ENCODE measurements at regions not wholly inside any gene's neighbourhood (a gene's known extent, or its start where the extent isn't known, plus 50 kb on each side); places are given as distances from the start of the nearest gene placed in this dataset.

DNA sequence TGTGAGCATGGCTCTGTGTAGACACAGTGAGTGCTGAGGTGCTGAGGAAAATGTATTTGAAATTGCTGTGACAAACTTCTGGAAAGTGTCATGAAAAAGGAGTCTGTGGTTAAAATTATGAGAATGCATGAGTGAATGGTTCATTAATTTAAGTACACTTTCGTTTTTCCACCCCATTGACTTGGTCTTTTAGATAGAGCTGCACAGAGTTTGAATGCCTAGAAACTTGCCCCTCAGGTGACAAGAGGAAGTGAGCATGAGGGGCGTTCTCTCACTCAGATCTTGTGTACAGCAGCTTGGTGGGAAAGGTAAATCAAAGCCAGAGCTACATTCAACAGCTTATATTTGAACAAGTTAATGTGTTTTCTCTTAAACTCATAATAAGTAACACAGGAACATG, 296.8 kb downstream of the WDR72 start:
- Mint-ChIP-seq H3K27me3 (ENCODE audit: insufficient read depth) (no peaks in the 10 kb centered on the region; the same call in none of the 2 replicates), H3K36me3 (ENCODE audit: low read depth) (no peaks in the 10 kb centered on the region), H3K4me3 (no peak overlapping the region), H3K27ac (no peak overlapping the region), H3K4me1 (ENCODE audit: low read depth) (no peaks in the 10 kb centered on the region), H3K9me3 (peaks cover 47% of the 10 kb centered on the region)
- TF ChIP-seq, protein P1, sequence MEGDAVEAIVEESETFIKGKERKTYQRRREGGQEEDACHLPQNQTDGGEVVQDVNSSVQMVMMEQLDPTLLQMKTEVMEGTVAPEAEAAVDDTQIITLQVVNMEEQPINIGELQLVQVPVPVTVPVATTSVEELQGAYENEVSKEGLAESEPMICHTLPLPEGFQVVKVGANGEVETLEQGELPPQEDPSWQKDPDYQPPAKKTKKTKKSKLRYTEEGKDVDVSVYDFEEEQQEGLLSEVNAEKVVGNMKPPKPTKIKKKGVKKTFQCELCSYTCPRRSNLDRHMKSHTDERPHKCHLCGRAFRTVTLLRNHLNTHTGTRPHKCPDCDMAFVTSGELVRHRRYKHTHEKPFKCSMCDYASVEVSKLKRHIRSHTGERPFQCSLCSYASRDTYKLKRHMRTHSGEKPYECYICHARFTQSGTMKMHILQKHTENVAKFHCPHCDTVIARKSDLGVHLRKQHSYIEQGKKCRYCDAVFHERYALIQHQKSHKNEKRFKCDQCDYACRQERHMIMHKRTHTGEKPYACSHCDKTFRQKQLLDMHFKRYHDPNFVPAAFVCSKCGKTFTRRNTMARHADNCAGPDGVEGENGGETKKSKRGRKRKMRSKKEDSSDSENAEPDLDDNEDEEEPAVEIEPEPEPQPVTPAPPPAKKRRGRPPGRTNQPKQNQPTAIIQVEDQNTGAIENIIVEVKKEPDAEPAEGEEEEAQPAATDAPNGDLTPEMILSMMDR (IDR thresholded peaks at IDR 0.05), result no peak
- no peak for DNase-seq

DNA sequence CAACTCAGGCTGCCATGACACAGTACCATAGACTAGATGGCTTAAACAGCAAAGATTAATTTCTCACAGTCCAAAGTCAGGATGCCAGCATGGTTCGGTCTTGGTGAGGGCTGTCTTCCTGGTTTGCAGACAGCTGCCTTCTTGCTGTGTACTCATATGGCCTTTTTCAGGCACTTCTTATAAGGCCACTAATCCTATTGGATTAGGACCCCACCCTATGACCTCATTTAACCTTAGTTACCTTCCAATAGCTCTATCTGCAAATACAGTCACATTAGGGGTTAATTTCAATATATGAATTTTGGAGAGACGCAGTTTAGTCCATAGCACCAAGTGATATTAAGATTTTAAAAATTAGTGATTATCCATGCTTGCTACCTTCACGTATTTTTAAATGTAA, 297.8 kb downstream of the WDR72 start:
- H3K4me1 Mint-ChIP-seq (ENCODE audit: low read depth), result no peaks in the 10 kb centered on the region
- DNase-seq, result no peak
- H3K27me3 Mint-ChIP-seq (ENCODE audit: insufficient read depth), result no peaks in the 10 kb centered on the region; the same call in none of the 2 replicates
- H3K36me3 Mint-ChIP-seq (ENCODE audit: low read depth), result no peaks in the 10 kb centered on the region
- H3K9me3 Mint-ChIP-seq, result peaks cover 56% of the 10 kb centered on the region
- TF ChIP-seq, protein P1 (IDR thresholded peaks at IDR 0.05), result no peak
- H3K4me3 Mint-ChIP-seq, result no peak overlapping the region
- H3K27ac Mint-ChIP-seq, result no peak overlapping the region

DNA sequence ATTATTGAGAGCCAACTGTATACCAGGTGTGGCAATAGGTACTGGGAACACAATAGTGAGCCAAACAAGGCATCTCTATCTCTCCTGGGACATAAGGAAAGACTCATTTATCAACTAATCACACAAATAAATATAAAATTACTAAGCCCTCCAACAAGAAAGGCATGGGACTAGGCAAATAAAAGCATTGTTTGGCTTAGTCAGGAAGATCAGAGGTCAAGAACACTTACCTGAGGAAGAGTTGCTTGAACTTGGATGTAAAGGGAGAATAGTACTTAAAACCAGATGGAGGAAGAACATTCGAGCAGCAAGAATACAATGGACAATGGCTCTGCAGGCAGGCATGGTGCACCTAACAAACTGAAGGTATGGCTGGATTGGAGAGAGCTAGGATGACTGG, 300.7 kb downstream of the WDR72 start:
- DNase-seq, result no peak
- TF ChIP-seq, protein P1 (IDR thresholded peaks at IDR 0.05), result no peak
- H3K9me3 Mint-ChIP-seq, result peaks cover 59% of the 10 kb centered on the region

DNA sequence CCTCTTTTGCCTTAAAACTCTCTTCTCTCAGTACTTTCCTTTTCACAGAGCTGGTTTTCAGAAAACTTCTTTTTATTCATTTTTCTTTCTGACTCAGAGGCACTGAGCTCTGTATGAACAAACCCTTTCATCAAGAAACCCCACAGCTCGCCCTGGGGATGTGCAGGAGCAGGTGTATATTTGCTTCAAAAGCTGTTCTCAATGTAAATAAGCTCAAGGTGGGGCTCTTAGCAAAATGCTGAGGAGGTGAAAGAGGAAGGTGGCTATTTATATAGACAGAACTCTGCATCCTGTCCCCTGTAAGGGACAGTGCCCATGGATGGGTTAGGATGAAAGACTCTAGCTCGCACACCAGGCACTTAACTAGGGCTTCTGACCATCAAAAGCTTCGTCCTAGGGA, 302.0 kb downstream of the WDR72 start:
- Mint-ChIP-seq H3K27me3 (ENCODE audit: insufficient read depth) (no peaks in the 10 kb centered on the region; the same call in 1 of the 2 replicates), H3K36me3 (ENCODE audit: low read depth) (no peaks in the 10 kb centered on the region), H3K4me3 (no peak overlapping the region), H3K4me1 (ENCODE audit: low read depth) (no peaks in the 10 kb centered on the region), H3K9me3 (peaks cover 54% of the 10 kb centered on the region), H3K27ac (no peak overlapping the region)
- DNase-seq, result no peak
- TF ChIP-seq, protein P1 (IDR thresholded peaks at IDR 0.05), result no peak

More for the DNA sequence above, 300.7 kb downstream of the WDR72 start:
- no peak overlapping the region for H3K4me3 Mint-ChIP-seq
- no peaks in the 10 kb centered on the region; the same call in none of the 2 replicates for H3K27me3 Mint-ChIP-seq (ENCODE audit: insufficient read depth)
- no peaks in the 10 kb centered on the region for H3K4me1 Mint-ChIP-seq (ENCODE audit: low read depth)
- no peak overlapping the region for H3K27ac Mint-ChIP-seq
- no peaks in the 10 kb centered on the region for H3K36me3 Mint-ChIP-seq (ENCODE audit: low read depth)

DNA sequence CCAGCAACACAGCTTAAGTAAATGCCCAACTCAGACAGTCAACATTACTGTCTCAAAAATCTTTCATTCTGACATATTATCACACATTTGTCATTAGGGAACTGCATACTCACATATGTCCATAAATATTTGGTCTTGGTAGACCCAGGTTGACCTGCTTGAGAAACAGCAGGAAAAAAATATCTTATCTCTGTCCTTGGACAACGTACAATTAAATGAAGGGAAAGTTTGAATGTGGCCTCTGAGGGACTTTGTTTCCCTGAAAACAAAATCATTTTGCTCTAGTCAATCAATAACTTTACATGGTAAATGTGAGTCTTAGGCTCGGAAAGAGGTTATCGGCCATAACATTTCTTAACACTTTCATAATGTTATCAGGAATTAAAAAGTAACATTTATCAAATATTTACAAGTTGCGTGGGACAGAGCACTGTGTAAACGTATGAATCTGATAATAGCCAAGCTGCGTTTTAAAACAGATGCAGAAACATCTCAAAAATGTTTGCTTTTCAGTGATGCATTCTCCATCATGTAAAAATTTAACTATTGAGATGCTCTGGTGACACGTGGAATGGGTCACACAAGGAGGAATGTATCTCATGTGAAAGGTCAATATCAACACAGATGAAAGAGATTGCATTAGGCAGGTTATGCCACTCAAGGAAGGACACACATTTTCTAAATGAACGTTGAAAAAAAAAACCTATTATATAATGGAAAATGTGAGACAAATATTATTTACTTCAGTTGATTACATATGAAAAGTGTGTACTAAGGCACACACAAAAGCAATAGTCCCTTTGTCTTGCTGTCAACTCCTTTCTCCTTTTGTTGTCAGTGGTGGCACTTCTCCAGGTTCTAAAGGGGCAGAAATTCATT, 304.4 kb downstream of the WDR72 start:
- Mint-ChIP-seq H3K27ac (no peak overlapping the region), H3K36me3 (ENCODE audit: low read depth) (no peaks in the 10 kb centered on the region), H3K4me3 (no peak overlapping the region), H3K27me3 (ENCODE audit: insufficient read depth) (no peaks in the 10 kb centered on the region; the same call in 1 of the 2 replicates), H3K9me3 (peaks cover 57% of the 10 kb centered on the region), H3K4me1 (ENCODE audit: low read depth) (no peaks in the 10 kb centered on the region)
- DNase-seq, result no peak
- TF ChIP-seq, protein P1 (IDR thresholded peaks at IDR 0.05), result no peak
